ENCODE measurements at regions not wholly inside any gene's neighbourhood (a gene's known extent, or its start where the extent isn't known, plus 50 kb on each side); places are given as distances from the start of the nearest gene placed in this dataset.

- H3F3A ChIP-seq (replicated peaks; ENCODE audit: insufficient read depth): no peaks in the 10 kb centered on the region
- WGBS (ENCODE audit: low lambda C conversion rate): 54% methylated on average over 3 of the region's 3 CpGs
- H3K9me2 ChIP-seq: no peaks in the 10 kb centered on the region
These were observed 74.3 kb upstream of the CREB5 start for GRCh38 chr7:28338041-28338440.

More at GRCh38 chr7:28338041-28338440, 74.3 kb upstream of the CREB5 start:
- Histone ChIP-seq H3K79me2 (ENCODE audit: insufficient read depth) (no peaks in the 10 kb centered on the region), H4K20me1 (ENCODE audit: insufficient read depth) (no peaks in the 10 kb centered on the region), H2AFZ (ENCODE audit: low read depth) (no peak overlapping the region), H3K4me1 (ENCODE audit: control insufficient read depth in 1 of 2, insufficient read depth in 2 of 2, low read depth in 1 of 2, low read length in 1 of 2) (no peaks in the 10 kb centered on the region), H3K4me3 (ENCODE audit: low read depth in 2 of 2, low read length in 1 of 2) (no peak overlapping the region), H3K9me3 (0 out of 2 replicates have a peak, but pooled peaks cover 3% of the 10 kb centered on the region), H3K4me2 (no peak overlapping the region), H3K27me3 (ENCODE audit: insufficient read depth) (no peaks in the 10 kb centered on the region), H3K36me3 (replicated peaks in 1 of 2; ENCODE audit: control insufficient read depth in 1 of 2, insufficient read depth in 2 of 2, low read length in 1 of 2) (no peaks in the 10 kb centered on the region), H3K27ac (ENCODE audit: low read depth in 2 of 2, low read length in 1 of 2) (no peak overlapping the region), H3K9ac (no peak overlapping the region)
- POLR2A ChIA-PET: no interaction called here
- DNase-seq: no peak
- CTCF ChIA-PET: interaction anchor here (1.5 to 2.3 kb wide), 3 partner anchors 9 to 24 kb away, joined by 3 to 8 read pairs (median 6); no protein-coding TSS in a partner anchor
- TF ChIP-seq JUND (IDR thresholded peaks at IDR 0.05) (no peak), RXRA (IDR thresholded peaks at IDR 0.05; ENCODE audit: borderline replicate concordance, low read depth) (no peak), RCOR1 (IDR thresholded peaks at IDR 0.05; ENCODE audit: low read length) (no peak), GATA2 (CRISPR knock-in tag; IDR thresholded peaks at IDR 0.05) (no peak), RFX5 (IDR thresholded peaks at IDR 0.05; ENCODE audit: low read length) (no peak), RAD21 (IDR thresholded peaks at IDR 0.05; ENCODE audit: low read length) (no peak), FOSL2 (IDR thresholded peaks at IDR 0.05; ENCODE audit: borderline replicate concordance, low read depth) (no peak), CHD2 (IDR thresholded peaks at IDR 0.05; ENCODE audit: low read length, partially characterized antibody) (no peak), TEAD4 (IDR thresholded peaks at IDR 0.05; ENCODE audit: borderline replicate concordance, insufficient read depth) (no peak), EP300 (IDR thresholded peaks at IDR 0.05; ENCODE audit: borderline replicate concordance in 1 of 2, low read depth in 1 of 2, low read length in 1 of 2) (no peak), YY1 (IDR thresholded peaks at IDR 0.05; ENCODE audit: low read depth) (no peak), REST (IDR thresholded peaks at IDR 0.05; ENCODE audit: low read depth, low read length) (no peak), ELF1 (IDR thresholded peaks at IDR 0.05) (no peak), SMC3 (IDR thresholded peaks at IDR 0.05; ENCODE audit: low read depth, low read length) (no peak), POLR2AphosphoS5 (IDR thresholded peaks at IDR 0.05; ENCODE audit: low read depth, low read length) (no peak)
- TF ChIP-seq, protein P1, sequence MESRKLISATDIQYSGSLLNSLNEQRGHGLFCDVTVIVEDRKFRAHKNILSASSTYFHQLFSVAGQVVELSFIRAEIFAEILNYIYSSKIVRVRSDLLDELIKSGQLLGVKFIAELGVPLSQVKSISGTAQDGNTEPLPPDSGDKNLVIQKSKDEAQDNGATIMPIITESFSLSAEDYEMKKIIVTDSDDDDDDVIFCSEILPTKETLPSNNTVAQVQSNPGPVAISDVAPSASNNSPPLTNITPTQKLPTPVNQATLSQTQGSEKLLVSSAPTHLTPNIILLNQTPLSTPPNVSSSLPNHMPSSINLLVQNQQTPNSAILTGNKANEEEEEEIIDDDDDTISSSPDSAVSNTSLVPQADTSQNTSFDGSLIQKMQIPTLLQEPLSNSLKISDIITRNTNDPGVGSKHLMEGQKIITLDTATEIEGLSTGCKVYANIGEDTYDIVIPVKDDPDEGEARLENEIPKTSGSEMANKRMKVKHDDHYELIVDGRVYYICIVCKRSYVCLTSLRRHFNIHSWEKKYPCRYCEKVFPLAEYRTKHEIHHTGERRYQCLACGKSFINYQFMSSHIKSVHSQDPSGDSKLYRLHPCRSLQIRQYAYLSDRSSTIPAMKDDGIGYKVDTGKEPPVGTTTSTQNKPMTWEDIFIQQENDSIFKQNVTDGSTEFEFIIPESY (IDR thresholded peaks at IDR 0.05; ENCODE audit: borderline replicate concordance, low read depth): no peak
- TF ChIP-seq, protein P2, sequence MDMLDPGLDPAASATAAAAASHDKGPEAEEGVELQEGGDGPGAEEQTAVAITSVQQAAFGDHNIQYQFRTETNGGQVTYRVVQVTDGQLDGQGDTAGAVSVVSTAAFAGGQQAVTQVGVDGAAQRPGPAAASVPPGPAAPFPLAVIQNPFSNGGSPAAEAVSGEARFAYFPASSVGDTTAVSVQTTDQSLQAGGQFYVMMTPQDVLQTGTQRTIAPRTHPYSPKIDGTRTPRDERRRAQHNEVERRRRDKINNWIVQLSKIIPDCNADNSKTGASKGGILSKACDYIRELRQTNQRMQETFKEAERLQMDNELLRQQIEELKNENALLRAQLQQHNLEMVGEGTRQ (IDR thresholded peaks at IDR 0.05; ENCODE audit: borderline replicate concordance, low read depth, low read length): no peak
- TF ChIP-seq, protein P3, sequence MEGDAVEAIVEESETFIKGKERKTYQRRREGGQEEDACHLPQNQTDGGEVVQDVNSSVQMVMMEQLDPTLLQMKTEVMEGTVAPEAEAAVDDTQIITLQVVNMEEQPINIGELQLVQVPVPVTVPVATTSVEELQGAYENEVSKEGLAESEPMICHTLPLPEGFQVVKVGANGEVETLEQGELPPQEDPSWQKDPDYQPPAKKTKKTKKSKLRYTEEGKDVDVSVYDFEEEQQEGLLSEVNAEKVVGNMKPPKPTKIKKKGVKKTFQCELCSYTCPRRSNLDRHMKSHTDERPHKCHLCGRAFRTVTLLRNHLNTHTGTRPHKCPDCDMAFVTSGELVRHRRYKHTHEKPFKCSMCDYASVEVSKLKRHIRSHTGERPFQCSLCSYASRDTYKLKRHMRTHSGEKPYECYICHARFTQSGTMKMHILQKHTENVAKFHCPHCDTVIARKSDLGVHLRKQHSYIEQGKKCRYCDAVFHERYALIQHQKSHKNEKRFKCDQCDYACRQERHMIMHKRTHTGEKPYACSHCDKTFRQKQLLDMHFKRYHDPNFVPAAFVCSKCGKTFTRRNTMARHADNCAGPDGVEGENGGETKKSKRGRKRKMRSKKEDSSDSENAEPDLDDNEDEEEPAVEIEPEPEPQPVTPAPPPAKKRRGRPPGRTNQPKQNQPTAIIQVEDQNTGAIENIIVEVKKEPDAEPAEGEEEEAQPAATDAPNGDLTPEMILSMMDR (IDR thresholded peaks at IDR 0.05): no peak

Data from SK-N-SH (cell line).